ENCODE measurements at regions not wholly inside any gene's neighbourhood (a gene's known extent, or its start where the extent isn't known, plus 50 kb on each side); places are given as distances from the start of the nearest gene placed in this dataset.

DNA sequence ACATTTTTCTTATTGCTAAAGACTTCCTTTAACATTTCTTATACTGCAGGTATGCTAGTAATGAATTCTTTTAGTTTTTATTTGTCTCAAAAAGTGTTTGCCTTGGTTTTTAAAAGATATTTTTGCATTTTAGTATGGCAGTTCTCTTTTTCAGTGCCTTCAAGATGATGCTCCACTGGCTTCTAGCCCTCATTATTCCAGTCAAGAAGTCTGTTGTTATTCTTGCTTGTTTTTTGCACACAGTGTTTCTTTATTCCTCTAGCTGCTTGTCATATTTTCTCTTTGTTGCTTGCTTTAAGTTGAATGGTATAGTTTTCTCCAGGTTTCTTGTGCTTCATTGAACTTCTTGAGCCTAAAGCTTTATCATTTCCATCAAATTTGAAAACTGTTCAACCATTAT is 158.0 kb upstream of the SPHKAP start:
- no peak for DNase-seq
- TF ChIP-seq POLR2A (IDR thresholded peaks at IDR 0.05) = no peak
- TF ChIP-seq, protein P1, sequence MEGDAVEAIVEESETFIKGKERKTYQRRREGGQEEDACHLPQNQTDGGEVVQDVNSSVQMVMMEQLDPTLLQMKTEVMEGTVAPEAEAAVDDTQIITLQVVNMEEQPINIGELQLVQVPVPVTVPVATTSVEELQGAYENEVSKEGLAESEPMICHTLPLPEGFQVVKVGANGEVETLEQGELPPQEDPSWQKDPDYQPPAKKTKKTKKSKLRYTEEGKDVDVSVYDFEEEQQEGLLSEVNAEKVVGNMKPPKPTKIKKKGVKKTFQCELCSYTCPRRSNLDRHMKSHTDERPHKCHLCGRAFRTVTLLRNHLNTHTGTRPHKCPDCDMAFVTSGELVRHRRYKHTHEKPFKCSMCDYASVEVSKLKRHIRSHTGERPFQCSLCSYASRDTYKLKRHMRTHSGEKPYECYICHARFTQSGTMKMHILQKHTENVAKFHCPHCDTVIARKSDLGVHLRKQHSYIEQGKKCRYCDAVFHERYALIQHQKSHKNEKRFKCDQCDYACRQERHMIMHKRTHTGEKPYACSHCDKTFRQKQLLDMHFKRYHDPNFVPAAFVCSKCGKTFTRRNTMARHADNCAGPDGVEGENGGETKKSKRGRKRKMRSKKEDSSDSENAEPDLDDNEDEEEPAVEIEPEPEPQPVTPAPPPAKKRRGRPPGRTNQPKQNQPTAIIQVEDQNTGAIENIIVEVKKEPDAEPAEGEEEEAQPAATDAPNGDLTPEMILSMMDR (IDR thresholded peaks at IDR 0.05) = no peak
- H3K36me3 ChIP-seq (replicated peaks in 1 of 2; ENCODE audit: insufficient read depth in 1 of 2, low read depth in 2 of 2) = no peaks in the 10 kb centered on the region
- H3K9me3 ChIP-seq = no peaks in the 10 kb centered on the region
- H3K27me3 ChIP-seq = no peaks in the 10 kb centered on the region
- intact Hi-C loops (cut with DNase I) = no loop called here
- H3K4me1 ChIP-seq = no peaks in the 10 kb centered on the region
- H3K27ac ChIP-seq = no peak overlapping the region
- no peak for ATAC-seq
- H3K4me3 ChIP-seq = no peak overlapping the region

DNA sequence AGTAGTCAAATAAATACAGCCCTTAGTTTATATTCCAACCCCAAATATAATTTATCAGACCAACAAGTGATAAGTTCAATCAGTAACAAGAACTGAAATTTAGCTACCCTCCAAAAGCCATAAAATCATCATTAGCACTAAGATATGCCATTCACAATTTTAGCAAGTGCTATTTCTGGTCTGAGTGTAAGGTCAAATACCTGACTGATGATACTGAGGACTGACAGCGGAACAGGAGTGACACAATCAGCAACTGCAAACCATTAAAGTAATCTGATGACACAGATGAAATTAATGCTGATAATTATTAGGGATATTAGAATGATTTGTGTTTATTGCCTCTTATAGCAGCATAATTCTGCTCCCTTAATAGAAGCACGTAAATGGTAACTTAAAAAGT is 152.7 kb upstream of the SPHKAP start:
- Histone ChIP-seq H3K27me3 (no peaks in the 10 kb centered on the region), H3K9me3 (no peaks in the 10 kb centered on the region), H3K4me3 (no peak overlapping the region), H3K27ac (no peak overlapping the region), H3K36me3 (replicated peaks in 1 of 2; ENCODE audit: insufficient read depth in 1 of 2, low read depth in 2 of 2) (no peaks in the 10 kb centered on the region), H3K4me1 (no peaks in the 10 kb centered on the region)
- ATAC-seq (no peak), DNase-seq (no peak)
- TF ChIP-seq POLR2A (IDR thresholded peaks at IDR 0.05) = no peak
- TF ChIP-seq, protein P1 (IDR thresholded peaks at IDR 0.05) = no peak
- 64 to 84% methylated on average over 2 of the region's 2 CpGs for WGBS, 2 donors
- intact Hi-C loops (cut with DNase I) = no loop called here

DNA sequence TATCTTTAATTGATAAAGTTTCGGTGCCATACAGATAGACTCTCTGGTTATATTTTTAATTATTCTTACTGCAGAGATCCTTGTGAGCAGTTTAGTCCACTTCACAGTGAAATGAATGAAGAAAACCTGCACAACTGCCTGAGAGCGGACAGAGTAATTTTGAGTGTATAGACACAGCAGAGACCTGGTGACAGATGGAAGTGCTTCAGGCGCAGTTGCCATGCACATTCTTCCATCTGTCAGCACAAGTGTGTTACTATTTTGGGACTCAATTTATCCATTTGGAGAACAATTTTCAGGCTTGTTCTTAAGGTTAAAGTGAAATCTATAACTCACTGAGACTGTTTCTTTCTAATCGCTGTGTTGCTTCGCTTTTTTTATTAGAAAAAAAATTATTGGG is 147.8 kb upstream of the SPHKAP start:
- TF ChIP-seq POLR2A (IDR thresholded peaks at IDR 0.05) = no peak
- TF ChIP-seq, protein P1 (IDR thresholded peaks at IDR 0.05) = no peak
- 85 to 87% methylated on average over 5 of the region's 5 CpGs for WGBS, 2 donors
- peak in 1 of 4 donors; percentile 3 for DNase-seq
- intact Hi-C loops (cut with DNase I) = no loop called here
- H3K4me1 ChIP-seq = no peaks in the 10 kb centered on the region
- ATAC-seq = no peak
- H3K27me3 ChIP-seq = no peaks in the 10 kb centered on the region
- peaks cover 0 to 7% (median 0%) of the 10 kb centered on the region in 3 donors for H3K9me3 ChIP-seq
- H3K4me3 ChIP-seq = no peak overlapping the region
- H3K36me3 ChIP-seq (replicated peaks in 1 of 2; ENCODE audit: insufficient read depth in 1 of 2, low read depth in 2 of 2) = no peaks in the 10 kb centered on the region
- no peak overlapping the region for H3K27ac ChIP-seq

DNA sequence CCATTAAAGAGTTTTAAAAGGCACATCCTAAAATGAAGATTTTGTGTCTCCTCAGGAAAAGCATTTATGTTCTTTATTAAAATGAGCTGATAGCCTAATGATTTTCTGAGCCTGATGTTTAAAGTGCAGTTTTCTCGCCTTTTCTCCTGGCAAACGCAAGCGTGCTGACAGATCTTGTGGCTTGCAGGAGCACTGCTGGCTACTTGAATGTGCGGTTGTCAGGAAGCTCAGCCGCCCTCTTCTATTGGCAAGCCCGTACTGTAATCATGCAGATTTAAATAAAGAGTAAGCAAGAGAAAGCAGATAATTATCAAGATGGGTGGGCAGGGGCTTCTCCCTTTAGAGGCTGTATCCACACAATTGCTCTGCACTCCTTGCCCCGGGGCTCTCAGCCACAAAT is 139.5 kb upstream of the SPHKAP start:
- Histone ChIP-seq H3K36me3 (replicated peaks in 1 of 2; ENCODE audit: insufficient read depth in 1 of 2, low read depth in 2 of 2) (no peaks in the 10 kb centered on the region), H3K27ac (no peak overlapping the region), H3K27me3 (no peaks in the 10 kb centered on the region), H3K4me1 (peaks cover 7% of the 10 kb centered on the region), H3K4me3 (no peak overlapping the region), H3K9me3 (no peaks in the 10 kb centered on the region)
- intact Hi-C loops (cut with DNase I) = no loop called here
- WGBS, 2 donors = 92 to 93% methylated on average over 7 of the region's 7 CpGs
- no peak for ATAC-seq
- DNase-seq = no peak
- TF ChIP-seq POLR2A (IDR thresholded peaks at IDR 0.05) = no peak
- TF ChIP-seq, protein P1 (IDR thresholded peaks at IDR 0.05) = no peak

DNA sequence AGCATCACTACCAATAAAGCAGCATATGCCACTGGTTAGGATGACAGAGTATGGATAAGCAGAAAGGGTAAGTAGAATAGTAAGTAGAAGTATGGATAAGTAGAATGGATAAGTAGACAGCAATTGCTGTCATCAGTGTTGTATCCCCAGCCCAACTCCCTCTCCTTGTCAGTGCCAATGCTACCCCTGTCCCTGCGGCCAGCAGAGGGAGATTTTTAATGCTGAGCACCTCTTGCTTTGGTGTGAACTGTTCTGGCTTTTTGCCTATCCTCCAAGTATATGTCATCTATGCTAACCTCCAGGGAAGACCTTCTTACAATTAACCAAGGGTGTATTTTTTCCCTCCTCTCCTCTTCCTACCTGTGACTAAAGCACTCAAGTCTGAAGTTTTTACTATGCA is 136.7 kb upstream of the SPHKAP start:
- Histone ChIP-seq H3K4me1 (peaks cover 7% of the 10 kb centered on the region), H3K27ac (no peak overlapping the region), H3K9me3 (no peaks in the 10 kb centered on the region), H3K4me3 (no peak overlapping the region), H3K27me3 (no peaks in the 10 kb centered on the region), H3K36me3 (replicated peaks in 1 of 2; ENCODE audit: insufficient read depth in 1 of 2, low read depth in 2 of 2) (no peaks in the 10 kb centered on the region)
- ATAC-seq (peak; percentile 63), DNase-seq (peak; percentile 40 to 69 (median 60))
- TF ChIP-seq, protein P1 (IDR thresholded peaks at IDR 0.05) = peak; percentile 24 to 69 (median 50)
- no peak for TF ChIP-seq POLR2A (IDR thresholded peaks at IDR 0.05)
- WGBS, 2 donors = 31 to 33% methylated on average over 1 of the region's 1 CpG
- intact Hi-C loops (cut with DNase I) = no loop called here

All from body of pancreas (tissue), 4 donors.